GM23248 (cell line): ENCODE measurements at regions not wholly inside any gene's neighbourhood (a gene's known extent, or its start where the extent isn't known, plus 50 kb on each side); places are given as distances from the start of the nearest gene placed in this dataset.

Experiments
- EZH2 ChIP-seq: fragments of 200-600 bp; sonication (generic); IDR thresholded peaks from 2 replicates; pipeline ENCODE4 v1.6.1; 2018; ENCODE audit warnings: antibody characterized with exemption, mild to moderate bottlenecking; ENCODE audit not compliant: insufficient read depth, poor library complexity, severe bottlenecking
- EZH2phosphoT487 ChIP-seq: fragments of 200-600 bp; sonication (generic); IDR thresholded peaks from 2 replicates; pipeline ENCODE4 v1.6.1; 2018; ENCODE audit warnings: antibody characterized with exemption, moderate library complexity, mild to moderate bottlenecking, low read depth; ENCODE audit not compliant: insufficient read depth

DNA sequence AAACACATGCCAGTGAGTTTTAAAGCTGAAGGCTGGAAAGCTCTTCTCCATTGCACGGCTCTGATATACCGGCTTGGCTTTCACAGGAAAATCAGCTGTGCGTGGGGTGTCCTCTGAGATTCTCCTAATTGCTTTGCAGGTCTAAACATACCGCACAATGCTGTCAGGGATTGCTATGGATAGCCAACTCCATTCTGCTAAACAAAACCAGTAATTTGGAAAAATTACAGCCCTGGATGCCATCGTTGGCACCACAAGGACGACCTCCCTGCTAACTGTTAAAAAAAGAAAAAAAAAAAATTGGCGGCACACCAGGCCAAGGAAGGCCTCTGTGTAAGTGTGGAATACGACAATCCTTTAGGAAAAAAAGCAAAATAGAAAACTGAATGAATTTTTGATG lies 118.6 kb upstream of the ADARB2 start:
- TF ChIP-seq EZH2: no peak
- no peak for TF ChIP-seq EZH2phosphoT487
